ENCODE measurements at regions not wholly inside any gene's neighbourhood (a gene's known extent, or its start where the extent isn't known, plus 50 kb on each side); places are given as distances from the start of the nearest gene placed in this dataset.
"Not testable (repeated sequence)": the region's sequence is repeated elsewhere in the genome, so short reads cannot be mapped to it uniquely, and the experiment has no call there.

- TF ChIP-seq BHLHE40 (IDR thresholded peaks at IDR 0.05; ENCODE audit: borderline replicate concordance); SP1 (IDR thresholded peaks at IDR 0.05); FOXM1 (IDR thresholded peaks at IDR 0.05; ENCODE audit: borderline replicate concordance); ZNF384 (IDR thresholded peaks at IDR 0.05): not testable (repeated sequence)
These were observed 934.6 kb upstream of the FOXG1 start for GRCh38 chr14:27831978-27832377.

Measured in HEK293T (cell line).